ENCODE measurements at regions not wholly inside any gene's neighbourhood (a gene's known extent, or its start where the extent isn't known, plus 50 kb on each side); places are given as distances from the start of the nearest gene placed in this dataset.

DNA sequence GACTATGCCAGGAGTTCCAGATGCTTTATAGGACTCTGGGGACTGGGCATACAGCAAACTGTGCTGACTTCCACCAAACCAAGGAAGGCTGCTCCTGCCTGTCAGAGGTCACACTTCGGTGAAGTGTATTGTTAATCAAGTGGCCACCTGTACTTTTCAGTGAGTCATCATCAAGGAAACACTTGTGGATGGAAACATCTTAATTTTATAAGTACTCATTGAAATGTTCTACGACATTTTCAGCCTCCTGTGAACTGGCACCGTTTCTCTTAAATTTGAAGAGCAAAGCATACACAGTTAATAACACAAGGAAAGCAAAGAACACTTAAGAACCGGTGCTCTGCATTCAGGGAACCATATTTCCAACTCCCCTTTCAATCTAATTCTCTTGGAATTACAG, 801.7 kb upstream of the DPPA4 start:
- DNase-seq = no peak

DNA sequence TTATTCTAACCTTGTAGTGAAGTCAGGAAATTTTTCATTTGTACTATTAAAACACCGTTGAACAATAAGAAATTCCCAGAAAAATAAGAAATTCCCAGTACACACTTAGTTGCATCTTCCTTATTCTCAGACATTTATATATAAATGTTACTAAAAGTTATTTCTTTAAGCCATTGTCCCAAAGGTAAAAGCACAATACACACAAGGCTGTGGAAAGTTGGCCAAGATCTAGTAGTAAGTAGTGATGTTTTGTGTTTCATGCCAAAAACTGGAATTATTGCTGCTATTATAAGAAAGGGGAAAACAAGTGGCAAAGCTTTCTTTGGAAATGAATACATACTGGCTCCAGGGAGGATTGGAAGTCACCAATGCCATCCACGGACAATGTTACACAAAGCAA, 802.5 kb upstream of the DPPA4 start:
- DNase-seq = no peak

DNA sequence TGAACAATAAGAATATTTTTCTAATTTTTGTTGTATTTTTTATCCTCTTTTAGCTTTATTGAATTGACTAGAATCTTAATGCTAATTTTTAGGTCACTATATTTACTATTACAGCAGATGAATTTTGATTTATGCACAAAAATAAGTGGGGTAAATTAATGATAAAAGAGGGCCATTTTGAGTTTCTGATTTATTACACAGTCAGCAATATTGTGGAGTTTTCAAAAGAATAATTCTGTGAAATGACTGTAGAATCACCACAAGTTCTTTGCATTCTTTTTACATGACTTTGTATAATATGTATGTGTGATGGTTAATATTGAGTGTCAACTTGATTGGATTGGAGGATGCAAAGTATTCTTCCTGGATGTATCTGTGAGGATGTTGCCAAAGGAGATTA, 812.4 kb upstream of the DPPA4 start:
- DNase-seq = no peak

DNA sequence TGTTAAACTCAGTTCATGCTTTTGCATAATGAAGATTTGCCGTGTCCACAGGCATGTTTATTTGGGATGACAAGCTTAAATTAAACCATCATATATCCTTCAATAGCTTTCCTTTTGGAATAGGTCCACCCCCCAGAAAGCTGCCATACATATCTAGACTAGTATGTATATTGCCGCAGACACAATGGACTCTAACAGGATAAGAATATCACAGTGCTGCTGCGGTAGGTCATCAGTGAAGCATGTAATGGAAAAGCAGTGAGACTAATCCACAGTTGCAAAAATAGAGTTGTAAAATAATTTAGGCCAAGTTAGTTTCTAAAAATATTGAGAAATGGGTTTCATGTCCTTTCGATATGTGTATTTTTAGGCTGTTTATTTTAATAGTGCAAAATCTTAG, 819.9 kb upstream of the DPPA4 start:
- DNase-seq = no peak

DNA sequence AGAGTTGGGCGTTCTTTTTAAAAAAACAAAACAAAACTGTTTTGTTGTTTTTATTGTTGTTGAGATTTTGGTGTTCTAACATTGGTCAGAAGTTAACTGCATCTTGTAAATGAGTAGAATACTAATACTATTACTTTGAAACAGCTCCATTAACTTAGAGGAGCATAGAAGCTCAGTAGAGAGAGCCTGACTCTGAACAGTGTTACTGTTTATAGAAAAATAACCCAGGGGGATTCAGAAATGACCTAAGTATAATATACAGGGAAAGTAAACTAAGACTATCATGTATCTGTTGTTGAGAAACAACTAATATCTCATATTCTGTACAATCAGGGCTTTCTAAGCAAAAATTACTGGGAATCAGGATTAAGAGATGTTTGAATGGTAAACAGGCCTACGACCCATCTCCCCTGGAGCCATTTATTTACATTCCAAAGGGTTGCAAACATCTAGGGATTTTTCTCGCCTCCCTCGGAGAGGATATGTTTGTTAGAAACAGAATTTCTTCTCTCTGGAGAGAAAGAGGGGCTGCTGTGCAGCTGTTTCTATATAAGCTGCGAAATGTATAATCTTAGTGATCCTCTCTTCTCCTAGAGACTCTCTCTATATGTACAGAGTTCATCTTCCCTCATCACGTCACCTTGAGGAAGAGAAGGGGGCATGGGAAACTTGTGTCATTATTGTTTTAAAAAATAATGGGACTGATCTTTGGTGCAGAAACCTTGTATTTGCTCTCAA, 827.5 kb upstream of the DPPA4 start:
- DNase-seq = no peak

DNA sequence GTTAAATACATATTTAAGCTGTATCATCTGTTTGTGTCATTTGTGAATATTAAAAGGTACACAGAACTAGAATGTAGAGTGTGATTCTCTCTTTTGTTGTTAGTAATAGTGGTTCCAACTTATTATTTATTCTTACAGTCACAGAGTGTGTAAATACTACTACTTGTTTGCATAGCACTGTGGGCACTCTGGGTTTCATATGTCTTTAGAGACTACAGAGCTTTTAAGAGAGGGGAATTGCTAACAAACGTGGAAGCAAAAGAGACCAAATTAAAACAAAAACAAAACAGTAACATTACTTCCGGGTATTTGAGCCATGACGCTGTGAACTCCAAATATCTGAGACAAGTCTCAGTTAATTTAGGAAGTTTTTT, 828.0 kb upstream of the DPPA4 start:
- no peak for DNase-seq

DNA sequence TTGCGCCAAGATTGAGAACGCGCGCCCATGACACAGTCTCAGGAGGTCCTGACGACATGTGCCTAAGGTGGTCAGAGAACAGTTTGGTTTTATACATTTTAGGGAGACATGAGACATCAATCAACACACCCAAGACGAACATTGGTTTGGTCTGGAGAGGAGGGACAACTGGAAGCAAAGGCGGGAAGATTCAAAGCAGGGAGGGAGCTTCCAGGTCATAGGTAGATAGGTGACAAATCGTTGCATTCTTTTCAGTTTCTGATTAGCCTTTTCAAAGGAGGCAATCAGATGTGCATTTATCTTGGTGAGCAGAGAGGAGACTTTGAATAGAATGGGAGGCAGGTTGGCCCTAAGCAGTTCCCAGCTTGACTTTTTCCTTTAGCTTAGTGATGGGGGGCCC, 828.4 kb upstream of the DPPA4 start:
- DNase-seq = no peak

DNA sequence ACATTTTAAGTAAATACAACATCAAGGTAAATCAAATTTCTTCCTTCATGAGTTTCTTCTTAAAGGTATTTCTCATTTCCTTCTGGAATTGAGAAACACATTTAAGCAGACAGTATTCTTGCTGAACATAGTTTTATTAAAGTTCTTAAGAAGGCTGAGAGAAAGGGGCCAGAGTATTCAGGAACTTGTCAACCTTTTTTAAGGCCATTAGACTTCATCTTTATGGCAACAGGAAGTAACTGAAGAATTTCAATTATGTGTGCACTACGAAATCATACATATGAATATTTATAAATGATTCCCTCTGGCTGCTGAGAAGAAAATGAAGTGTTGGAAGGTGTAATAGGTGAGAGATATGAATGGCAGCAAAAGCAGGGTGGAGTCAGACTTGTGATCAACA, 829.4 kb upstream of the DPPA4 start:
- DNase-seq = no peak

DNA sequence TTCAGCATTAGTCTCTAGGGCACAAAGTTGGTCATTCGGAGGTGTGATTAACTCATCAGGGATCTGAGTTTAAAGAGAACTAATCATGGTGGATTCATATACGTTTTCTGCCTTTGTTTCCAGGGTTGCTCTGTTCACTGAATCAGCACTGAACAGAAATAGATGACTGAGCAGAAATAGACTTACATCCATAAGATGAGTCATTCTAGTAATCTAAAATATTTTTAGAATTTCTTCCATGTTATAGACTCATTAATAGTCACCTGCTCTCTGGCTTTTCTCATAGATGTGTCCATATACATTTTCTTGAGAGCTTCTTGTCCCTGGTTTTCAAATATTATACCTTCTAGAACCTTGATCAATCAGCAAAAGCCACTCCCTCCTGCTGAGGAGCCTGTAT, 837.6 kb upstream of the DPPA4 start:
- no peak for DNase-seq

DNA sequence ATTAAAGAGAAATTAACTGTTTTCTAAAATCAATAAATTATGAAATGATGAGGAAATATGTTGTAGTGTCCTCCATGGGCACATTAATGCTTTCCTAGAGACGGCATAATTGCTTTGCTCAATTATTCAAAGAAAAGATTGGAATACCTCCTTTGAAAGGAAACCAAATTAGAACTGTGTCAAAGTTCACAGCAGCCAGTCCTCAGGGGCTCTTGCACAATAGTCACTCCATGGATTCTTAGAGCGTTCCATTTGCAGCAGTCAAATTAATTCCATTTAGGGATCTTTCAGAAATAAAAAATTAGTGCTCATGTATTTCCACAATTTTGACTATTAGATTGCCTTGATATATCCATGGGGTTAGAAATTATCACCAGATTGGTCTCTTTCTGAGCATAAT, 841.6 kb upstream of the DPPA4 start:
- no peak for DNase-seq

DNA sequence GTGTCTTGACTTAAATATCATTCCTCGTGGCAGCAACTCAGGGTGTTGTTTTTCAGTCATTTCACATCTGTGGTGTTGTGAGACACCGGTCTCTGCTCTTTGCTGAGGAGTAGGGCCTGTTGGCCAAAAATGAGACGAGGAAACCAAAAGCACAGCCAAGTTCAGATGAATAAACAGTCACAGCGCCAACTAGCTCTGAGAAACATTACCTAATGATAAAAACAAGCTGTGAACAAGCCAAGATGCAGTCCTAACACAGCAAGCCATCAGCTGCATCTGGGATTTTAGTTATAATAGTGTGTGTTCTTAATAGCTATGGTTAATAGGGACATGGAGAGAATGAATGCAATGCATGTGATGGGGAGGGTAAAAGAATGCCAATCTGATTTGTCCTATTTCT, 843.4 kb upstream of the DPPA4 start:
- no peak for DNase-seq

DNA sequence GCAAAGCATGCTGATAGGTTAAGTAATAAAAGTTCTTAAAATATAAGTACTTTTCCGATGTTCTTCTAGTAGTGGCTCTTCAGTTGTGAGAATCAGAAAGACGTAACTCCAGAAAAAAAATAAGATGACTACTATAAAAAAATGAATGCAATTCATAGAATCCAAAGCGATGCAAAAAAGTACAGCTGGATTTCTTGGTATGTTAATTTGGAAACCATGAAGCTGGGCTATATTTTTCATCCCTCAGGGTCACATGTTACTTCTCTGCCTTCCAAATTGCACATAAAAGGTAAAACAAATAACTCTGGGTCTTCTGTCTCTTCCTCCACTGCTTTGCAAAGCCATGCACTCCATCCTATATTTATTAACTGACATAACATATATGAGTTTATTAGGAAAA, 843.9 kb upstream of the DPPA4 start:
- DNase-seq = no peak

DNA sequence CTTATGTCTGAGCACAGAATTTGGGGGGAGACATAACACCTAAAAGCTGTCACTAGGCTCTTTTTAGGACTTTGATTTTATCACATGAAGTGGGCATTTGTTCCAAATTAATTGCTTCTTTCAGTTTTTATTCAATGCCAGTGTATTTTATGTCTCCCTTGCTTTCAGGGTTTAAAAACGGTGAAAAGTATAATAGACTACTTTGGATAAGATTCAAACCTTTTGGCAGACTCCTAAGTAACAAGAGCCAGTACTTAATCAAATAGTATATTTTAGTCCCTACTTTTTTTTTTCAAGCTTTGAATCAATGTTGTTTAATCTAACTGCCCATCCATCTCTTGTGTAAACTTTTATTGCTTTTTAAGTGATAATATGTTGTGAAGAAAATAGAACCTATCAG, 847.2 kb upstream of the DPPA4 start:
- DNase-seq = no peak

DNA sequence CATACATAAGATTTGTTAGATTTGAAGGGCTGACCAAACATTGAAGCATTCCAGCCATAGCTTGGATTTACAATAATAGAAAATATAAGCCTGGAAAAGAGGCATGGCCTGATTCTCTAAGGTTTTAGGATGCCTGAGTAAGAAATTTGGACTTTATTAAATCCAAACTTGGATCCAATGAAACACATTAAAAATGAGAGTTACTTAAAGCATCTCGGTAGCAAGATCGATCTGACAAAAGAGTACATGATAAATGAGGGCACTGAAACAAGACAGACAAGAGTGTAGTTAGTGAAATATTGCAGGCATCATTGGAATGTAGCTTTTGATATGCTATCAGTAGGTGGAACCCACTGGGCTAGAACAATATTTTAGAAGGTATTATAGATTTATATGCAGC, 855.7 kb upstream of the DPPA4 start:
- no peak for DNase-seq

DNA sequence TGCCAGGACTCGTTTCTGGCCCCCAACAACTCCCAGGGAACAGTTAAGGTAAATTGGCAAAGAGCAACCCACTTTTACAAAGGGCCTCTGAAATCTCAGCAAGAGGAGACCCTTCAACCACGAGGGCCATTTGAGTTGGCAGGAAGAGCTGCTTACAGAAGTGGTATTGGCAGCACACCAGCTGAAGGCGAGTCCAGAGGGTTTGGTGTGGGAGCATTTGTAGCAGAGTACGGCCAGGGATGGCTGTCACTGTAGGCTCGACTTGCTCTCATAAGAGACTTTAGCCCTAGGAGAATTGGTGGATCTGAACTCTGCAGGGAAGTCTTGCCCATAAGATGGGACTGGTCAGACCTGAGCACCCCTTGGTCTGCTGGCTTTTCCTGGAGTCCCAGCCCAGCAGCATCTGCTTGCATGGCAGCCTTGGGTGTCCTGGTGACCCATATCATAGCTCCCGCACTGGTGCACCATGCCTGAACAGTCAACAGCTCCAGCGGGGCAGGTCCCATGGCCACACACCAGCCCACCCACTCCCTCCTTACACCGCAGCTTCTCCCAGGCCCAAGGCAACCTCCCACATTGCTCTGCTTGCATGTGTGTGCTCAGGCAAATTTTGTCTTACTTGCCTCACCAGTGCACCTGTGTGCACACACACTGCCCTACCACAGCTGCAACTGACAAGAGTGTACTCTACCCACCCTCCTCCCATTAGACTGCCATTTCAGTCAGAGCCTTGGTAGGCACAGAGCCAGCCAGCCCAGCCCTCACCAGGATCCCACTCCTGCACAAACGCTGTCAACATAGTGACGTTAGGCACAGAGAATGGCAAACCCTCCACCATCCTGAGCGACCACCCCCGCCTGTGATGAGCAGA, 861.6 kb upstream of the DPPA4 start:
- DNase-seq = no peak

DNA sequence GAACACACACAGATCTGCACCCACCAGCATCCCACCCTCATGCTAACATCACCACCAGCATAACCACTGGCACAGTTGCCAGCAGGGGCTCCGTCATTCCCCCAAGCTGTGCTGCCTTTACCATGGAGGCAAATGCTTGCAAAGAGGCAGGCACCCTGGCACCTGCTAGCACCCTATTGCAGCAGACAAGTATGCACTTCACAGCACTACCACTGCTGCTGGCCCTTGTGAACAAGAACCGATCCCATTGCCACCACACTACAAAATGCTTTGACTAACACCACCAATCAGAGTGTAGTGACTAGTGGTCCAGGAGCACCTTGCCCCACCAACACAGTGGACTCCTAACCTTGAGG, 862.2 kb upstream of the DPPA4 start:
- no peak for DNase-seq

DNA sequence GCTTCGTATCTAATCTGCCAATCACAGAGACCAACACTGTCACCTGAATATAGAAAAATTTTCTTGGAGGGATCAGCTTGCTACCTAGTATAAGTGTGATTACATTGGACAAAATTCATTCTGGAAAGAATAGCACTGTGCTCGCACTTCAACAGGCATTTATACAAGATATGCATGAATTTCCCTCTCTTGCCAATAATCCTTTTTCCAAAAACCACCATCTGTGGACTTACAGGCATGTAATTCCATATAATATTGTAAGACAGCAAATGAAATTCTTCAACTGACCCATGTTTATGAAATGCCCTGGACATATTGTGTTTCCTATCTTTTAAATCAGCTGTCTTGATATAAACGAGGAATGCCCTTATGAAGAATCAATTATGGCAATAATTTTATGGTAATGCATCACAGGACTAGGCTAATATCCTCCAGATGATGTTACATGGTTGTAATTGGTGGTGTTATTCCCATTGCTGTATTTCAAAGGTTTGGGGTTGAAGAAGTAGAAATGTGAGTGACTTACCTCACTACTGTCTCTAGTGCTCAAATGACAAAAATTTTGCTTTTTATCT, 861.4 kb upstream of the NECTIN3 start:
- DNase-seq = no peak

DNA sequence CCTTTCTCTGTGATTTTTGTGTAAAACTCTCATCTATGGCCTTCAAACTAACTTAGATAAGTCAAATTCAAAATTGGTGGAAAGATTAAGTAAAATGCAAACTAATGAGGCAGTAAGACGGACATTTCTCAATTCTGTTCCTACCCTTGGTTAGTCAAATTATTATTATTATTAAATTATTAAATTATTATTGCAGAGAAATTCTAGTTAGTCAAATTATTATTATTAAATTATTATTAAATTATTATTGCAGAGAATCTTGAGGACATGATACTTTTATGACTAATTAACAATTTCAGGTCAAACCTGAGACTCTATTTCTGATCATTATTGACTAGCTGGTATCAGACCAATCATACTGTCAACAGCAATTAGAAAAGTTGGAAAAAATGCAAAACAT, 845.0 kb upstream of the NECTIN3 start:
- no peak for DNase-seq

DNA sequence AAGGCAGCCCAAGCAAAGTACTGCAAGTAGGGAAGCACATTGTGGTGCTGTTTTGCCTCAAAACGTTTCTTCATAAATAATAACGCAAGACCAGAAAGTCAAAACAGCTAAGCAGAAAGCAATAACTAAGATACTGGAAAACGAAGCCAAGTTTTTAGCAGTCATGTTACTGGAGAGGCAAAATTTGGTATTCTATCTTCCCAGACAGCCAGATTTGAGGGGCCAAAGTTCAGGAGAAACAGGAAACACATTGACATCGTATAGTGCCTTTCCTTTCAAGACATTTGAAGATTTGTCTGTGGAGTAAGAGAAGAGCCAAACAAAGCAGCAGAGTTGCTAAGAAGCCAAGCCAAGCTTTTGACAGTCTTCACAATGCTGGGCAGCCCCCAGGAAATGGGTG, 843.6 kb upstream of the NECTIN3 start:
- DNase-seq = no peak

DNA sequence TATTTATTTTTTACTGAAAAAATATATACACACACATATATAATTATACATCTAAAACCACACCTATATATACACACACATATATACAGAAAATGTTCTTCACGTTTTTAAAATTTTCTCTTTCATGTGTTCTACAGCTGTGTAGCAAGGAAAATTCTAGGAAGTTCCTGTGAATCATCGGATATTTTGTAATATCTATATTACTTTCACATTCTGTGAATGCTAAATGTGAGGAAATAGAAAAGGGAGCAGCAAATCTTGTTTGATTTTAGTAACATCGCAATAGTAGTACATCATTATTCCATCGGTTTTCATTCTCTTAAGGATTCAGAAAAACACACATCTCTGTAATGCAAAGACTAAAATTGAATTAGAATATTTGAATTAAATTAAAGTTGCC, 836.8 kb upstream of the NECTIN3 start:
- DNase-seq = no peak

DNA sequence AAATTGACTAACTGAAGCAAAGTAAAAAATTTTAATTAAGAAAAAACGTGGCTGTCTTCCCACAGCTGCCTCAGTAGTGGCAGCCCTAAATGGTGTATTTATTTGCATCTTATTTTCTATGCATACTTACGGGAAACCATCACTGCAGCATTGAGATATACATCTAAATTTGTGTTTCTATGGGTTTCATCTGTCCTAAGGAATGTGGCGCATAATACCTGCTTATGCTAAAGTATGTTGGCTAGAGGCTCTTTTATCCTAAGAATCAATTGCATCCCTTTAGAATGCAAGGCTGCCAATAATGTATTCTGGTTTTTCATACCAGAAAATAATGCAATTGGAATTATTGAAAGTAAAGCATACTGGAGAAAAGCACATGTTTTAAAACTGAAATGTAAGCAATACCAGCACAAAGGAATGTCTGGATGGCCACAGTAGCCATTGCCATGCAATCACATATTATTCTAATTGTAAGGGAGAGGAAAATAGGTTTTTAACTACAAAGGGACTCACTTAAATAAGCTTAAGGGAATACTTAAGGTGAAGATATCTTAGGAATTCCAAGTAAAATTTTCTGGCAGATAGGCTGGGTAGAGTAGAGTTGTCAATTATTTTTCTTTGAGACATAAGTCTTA, 834.5 kb upstream of the NECTIN3 start:
- no peak for DNase-seq

DNA sequence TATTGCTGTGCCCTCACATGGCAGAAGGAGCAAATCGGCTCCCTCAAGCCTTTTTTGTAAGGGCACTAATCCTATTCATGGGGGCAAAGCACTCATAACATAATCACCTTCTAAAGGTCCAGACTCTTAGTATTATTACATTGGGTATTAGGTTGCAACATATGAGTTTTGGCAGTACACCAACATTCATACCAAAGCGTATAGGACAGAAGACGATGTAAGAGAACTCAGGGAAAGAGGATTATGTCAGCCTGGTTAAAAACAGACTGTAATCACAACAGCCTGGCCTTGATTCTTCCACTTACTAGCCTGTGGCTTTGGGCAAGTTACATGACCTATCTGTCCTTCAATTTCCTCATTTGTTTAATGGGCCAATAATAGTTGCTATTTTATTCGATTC, 828.5 kb upstream of the NECTIN3 start:
- no peak for DNase-seq

DNA sequence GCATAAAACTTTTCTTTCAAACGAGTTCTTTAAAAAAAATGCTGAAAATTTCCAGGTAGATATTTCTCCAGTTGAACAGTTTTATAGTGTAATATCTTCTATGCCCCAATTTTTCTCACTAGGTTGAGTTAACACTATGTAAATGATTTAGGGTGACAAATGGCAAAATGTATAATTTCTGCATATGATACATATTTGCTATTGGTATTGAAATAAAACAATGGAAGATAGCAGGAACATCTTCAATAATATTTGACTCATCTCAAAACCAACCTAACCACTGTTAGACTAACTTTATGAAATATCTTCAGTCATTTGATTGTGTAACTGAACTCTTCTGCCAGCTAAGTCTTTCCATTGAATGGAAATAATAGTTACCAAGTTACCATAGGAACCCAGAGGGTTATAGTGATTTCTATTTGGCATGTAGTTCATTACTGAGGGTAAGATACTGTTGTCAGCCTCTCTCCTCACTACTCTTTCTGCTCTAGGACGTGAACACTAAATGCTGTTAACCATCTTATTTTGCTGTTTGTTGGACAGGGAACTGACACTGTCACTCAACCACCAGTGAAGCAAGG, 824.7 kb upstream of the NECTIN3 start:
- no peak for DNase-seq

DNA sequence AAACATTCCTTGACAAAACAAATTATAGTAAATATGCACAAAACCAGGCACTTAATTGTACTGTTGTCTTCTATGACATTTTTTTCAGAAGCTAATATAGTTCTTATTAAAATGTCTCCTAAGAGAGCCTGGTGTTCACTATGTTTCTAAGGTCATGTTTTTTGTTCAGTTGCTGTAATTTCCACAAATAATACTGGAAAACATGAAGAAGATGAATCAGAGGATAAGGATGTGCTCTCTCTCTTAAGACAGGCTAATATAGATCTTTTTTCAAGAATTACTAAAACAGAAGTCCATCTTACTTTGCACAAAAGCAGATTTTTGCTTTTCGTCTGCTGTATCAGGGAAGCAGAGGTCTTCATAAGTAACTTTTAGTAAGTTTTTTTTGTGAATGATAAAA, 823.0 kb upstream of the NECTIN3 start:
- DNase-seq = no peak

Measured in CD4-positive, alpha-beta T cell treated with Interleukin-12 subunit alpha and Interleukin-12 subunit beta, for 1 hour (primary cell).